SK-N-SH (cell line): ENCODE measurements at regions not wholly inside any gene's neighbourhood (a gene's known extent, or its start where the extent isn't known, plus 50 kb on each side); places are given as distances from the start of the nearest gene placed in this dataset.

Experiments
- CTCF ChIP-seq: fragments of 200-600 bp; sonication (generic); IDR thresholded peaks from 2 replicates; pipeline ENCODE4 v1.6.1; 2017; ENCODE audit warnings: antibody characterized with exemption, mild to moderate bottlenecking, moderate library complexity
- FOXM1 ChIP-seq: IDR thresholded peaks from 2 replicates; pipeline ENCODE4 v1.4.0; 2012; ENCODE audit warnings: low read depth, mild to moderate bottlenecking
- JUND ChIP-seq: IDR thresholded peaks from 2 replicates; pipeline ENCODE4 v1.4.0; 2012
- RFX5 ChIP-seq: IDR thresholded peaks from 2 replicates; pipeline ENCODE4 v1.6.1; 2012; ENCODE audit warnings: mild to moderate bottlenecking, improper control_type of control experiment, low read length
- SIN3A ChIP-seq: IDR thresholded peaks from 2 replicates; pipeline ENCODE4 v1.6.1; 2012; ENCODE audit warnings: low read depth, mild to moderate bottlenecking, low read length, moderate library complexity, borderline replicate concordance
- SMC3 ChIP-seq: IDR thresholded peaks from 2 replicates; pipeline ENCODE4 v1.6.1; 2012; ENCODE audit warnings: low read depth, low read length, improper control_type of control experiment
- TAF1 ChIP-seq: IDR thresholded peaks from 2 replicates; pipeline ENCODE4 v1.6.1; 2012; ENCODE audit warnings: low read depth, mild to moderate bottlenecking, low read length, moderate library complexity, borderline replicate concordance
- USF1 ChIP-seq: IDR thresholded peaks from 2 replicates; pipeline ENCODE4 v1.4.0; 2012; ENCODE audit warnings: low read depth, borderline replicate concordance
- USF2 ChIP-seq: fragments of 150-350 bp; IDR thresholded peaks from 2 replicates; pipeline ENCODE4 v1.6.1; 2017; ENCODE audit warnings: antibody characterized with exemption, low read length, low read depth, borderline replicate concordance

- no peak for TF ChIP-seq TAF1
- TF ChIP-seq USF1, result no peak
- TF ChIP-seq FOXM1, result no peak
- TF ChIP-seq SIN3A, result no peak
- TF ChIP-seq JUND, result no peak
- TF ChIP-seq CTCF, result no peak
- TF ChIP-seq RFX5, result no peak
- TF ChIP-seq USF2, result no peak
- TF ChIP-seq SMC3, result no peak
Measured at GRCh38 chr9:32918628-32919027, 82.8 kb downstream of the APTX start.
